ENCODE measurements at regions not wholly inside any gene's neighbourhood (a gene's known extent, or its start where the extent isn't known, plus 50 kb on each side); places are given as distances from the start of the nearest gene placed in this dataset.

DNA sequence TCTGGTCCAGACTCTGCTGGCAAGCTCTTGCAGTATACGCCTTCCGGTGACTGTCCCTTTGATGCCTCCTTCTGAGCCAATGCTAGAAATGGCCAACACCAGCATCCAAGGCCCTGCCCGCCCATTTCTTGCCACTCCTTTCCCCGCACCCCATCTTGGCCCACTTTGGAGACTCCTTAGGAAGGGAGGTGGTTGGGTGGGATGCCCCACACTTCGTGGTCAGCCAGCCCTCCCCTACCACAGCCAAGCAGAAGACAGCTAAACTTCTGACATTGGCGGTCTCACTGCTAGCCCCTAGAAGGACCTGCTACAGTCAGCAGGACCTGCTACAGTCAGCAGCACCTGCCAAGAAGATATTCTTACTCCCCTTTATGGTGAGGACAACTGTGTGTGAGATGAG is 73.5 kb upstream of the CLDN14 start:
- Histone ChIP-seq H3K27me3 (ENCODE audit: control insufficient read depth in 5 of 5, insufficient read depth in 4 of 5, low read length in 5 of 5) (peaks cover 0 to 15% (median 14%) of the 10 kb centered on the region in 5 donors), H3K36me3 (ENCODE audit: control insufficient read depth in 5 of 5, insufficient read depth in 5 of 5, low read length in 5 of 5) (no peaks in the 10 kb centered on the region), H3K4me1 (ENCODE audit: control insufficient read depth in 5 of 5, insufficient read depth in 5 of 5, low read length in 5 of 5) (peaks cover 0 to 12% (median 5%) of the 10 kb centered on the region in 5 donors), H3K4me3 (ENCODE audit: low read depth in 1 of 5, low read length in 5 of 5) (no peak overlapping the region), H3K27ac (ENCODE audit: low read depth, low read length) (no peak overlapping the region), H3K9me3 (ENCODE audit: control insufficient read depth in 5 of 5, low read length in 5 of 5) (peaks cover 0 to 3% (median 0%) of the 10 kb centered on the region in 5 donors), H3K9ac (ENCODE audit: low read length in 5 of 5) (no peak overlapping the region)

DNA sequence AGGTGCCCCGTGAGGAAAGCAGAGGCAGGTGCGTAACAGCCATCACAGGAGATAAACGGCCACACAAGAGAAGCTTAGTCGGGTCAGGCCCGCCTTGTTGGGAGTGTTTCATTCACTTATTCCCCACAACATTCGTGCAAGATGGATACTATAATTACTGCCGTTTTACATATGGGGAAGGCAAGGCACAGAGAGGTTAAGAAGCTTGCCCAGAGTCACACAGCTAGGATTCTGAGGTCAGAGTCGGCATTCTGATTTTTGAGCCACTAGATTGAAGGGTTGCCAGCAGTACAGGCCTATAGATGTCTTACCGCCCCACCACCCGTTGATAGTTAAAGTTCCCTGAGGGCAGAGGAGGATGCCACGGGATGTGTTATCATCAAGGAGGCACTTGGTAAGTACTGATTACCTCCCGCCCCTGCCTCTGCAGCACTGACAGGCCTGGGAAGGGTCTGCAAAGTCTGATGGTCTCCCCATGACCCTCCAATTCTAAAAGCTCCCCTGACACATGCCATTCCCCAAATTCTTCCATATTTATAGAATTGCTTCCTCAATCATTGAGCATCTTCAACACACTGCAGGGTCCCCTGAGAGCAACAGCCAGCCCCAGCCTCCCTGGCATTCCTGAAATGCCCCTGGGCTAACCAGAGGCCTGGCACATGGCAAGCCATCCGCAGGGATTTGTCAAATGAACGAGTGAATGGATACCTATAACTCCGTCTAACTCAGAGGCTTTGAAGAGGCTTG is 74.7 kb upstream of the CLDN14 start:
- Histone ChIP-seq H3K9me3 (ENCODE audit: control insufficient read depth in 5 of 5, low read length in 5 of 5) (peaks cover 0 to 3% (median 0%) of the 10 kb centered on the region in 5 donors), H3K27me3 (ENCODE audit: control insufficient read depth in 5 of 5, insufficient read depth in 4 of 5, low read length in 5 of 5) (peaks cover 0 to 15% (median 14%) of the 10 kb centered on the region in 5 donors), H3K4me3 (ENCODE audit: low read depth in 1 of 5, low read length in 5 of 5) (no peak overlapping the region), H3K4me1 (ENCODE audit: control insufficient read depth in 5 of 5, insufficient read depth in 5 of 5, low read length in 5 of 5) (peaks cover 0 to 12% (median 5%) of the 10 kb centered on the region in 5 donors), H3K27ac (ENCODE audit: low read depth, low read length) (no peak overlapping the region), H3K9ac (ENCODE audit: low read length in 5 of 5) (no peak overlapping the region), H3K36me3 (ENCODE audit: control insufficient read depth in 5 of 5, insufficient read depth in 5 of 5, low read length in 5 of 5) (no peaks in the 10 kb centered on the region)

DNA sequence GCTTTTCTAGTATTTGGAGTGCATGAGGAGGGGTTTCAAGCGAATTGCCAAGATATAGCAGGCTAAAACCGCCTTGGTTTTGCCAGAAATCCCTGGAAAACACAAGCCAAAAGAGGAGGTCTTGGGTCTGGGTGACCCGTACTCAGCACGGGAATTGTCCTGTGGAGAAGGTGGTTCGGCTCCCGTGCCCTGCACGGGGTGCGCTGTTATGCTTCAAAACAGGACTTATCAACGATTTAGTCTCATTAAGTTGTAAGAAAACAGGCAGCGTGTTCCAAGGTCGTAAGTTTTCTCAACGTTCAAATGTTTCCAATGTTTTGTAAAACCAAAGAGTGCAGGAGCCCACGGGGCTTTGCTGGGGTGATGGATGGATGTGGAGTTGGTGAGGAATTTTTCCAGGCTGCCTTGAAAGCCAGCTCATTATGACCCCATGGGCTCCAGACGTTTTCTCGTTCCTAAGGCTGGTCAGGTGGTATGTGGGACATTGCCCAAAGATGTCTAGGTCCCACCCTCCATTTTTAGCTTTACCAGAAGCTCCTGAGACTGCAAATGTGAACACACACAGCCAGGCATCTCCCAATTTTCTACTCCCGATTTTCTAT is 75.4 kb upstream of the CLDN14 start:
- Histone ChIP-seq H3K27me3 (ENCODE audit: control insufficient read depth in 5 of 5, insufficient read depth in 4 of 5, low read length in 5 of 5) (peaks cover 0 to 15% (median 14%) of the 10 kb centered on the region in 5 donors), H3K9me3 (ENCODE audit: control insufficient read depth in 5 of 5, low read length in 5 of 5) (peaks cover 0 to 3% (median 0%) of the 10 kb centered on the region in 5 donors), H3K4me1 (ENCODE audit: control insufficient read depth in 5 of 5, insufficient read depth in 5 of 5, low read length in 5 of 5) (peaks cover 0 to 12% (median 5%) of the 10 kb centered on the region in 5 donors), H3K4me3 (ENCODE audit: low read depth in 1 of 5, low read length in 5 of 5) (no peak overlapping the region), H3K27ac (ENCODE audit: low read depth, low read length) (no peak overlapping the region), H3K9ac (ENCODE audit: low read length in 5 of 5) (no peak overlapping the region), H3K36me3 (ENCODE audit: control insufficient read depth in 5 of 5, insufficient read depth in 5 of 5, low read length in 5 of 5) (no peaks in the 10 kb centered on the region)

DNA sequence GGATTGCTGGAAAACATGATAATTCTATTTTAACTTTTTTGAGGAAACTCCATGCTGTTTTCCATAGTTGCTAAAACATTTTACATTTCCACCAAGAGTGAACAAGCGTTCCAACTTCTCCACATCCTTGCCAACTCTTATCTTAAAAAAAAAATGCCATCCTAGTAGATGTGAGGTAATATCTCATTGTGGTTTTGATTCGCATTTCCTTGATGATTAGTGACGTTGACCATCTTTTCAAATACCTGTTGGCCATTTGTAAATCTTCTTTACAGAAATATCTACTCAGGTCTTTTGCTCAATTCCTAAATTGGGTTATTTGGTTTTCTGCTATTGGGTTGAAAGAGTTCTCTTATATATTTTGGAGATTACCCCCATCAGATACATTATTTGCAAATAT is 77.4 kb upstream of the CLDN14 start:
- Histone ChIP-seq H3K9me3 (ENCODE audit: control insufficient read depth in 5 of 5, low read length in 5 of 5) (peaks cover 0 to 3% (median 0%) of the 10 kb centered on the region in 5 donors), H3K9ac (ENCODE audit: low read length in 5 of 5) (no peak overlapping the region), H3K36me3 (ENCODE audit: control insufficient read depth in 5 of 5, insufficient read depth in 5 of 5, low read length in 5 of 5) (no peaks in the 10 kb centered on the region), H3K27ac (ENCODE audit: low read depth, low read length) (no peak overlapping the region), H3K4me1 (ENCODE audit: control insufficient read depth in 5 of 5, insufficient read depth in 5 of 5, low read length in 5 of 5) (no peaks in the 10 kb centered on the region), H3K4me3 (ENCODE audit: low read depth in 1 of 5, low read length in 5 of 5) (no peak overlapping the region), H3K27me3 (ENCODE audit: control insufficient read depth in 5 of 5, insufficient read depth in 4 of 5, low read length in 5 of 5) (peaks cover 0 to 15% (median 12%) of the 10 kb centered on the region in 5 donors)

DNA sequence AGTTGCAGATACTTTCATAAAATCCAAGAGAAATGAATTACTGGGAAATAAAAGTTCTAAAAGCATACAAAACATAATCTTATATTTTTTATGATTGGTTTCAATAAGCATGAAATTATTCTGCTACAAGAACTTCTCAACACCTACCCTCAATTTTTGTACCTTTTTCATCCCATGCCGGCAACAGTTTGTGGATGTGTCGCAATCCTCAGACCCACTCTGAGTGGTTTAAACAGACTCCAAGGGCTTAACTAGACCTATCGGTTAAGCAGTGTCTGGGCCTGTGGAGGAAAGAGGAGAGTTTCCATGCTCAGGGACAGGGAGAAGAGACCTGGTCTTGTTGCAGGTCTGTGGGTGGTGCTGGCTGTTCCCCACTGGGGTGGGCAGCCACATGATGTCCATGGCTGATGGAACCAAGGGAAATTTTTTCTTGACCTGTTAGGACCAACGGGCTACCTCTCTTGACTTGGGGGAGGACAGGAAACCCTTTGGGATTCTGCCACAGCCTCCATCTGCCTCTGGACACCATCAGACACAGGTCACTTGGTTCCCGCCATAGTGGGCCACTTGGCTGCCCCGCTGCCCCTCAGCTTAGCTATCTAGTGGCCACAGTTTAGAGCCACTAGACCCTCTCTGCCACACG is 81.1 kb upstream of the CLDN14 start:
- H3K27me3 ChIP-seq (ENCODE audit: control insufficient read depth in 5 of 5, insufficient read depth in 4 of 5, low read length in 5 of 5) = peaks cover 0 to 20% (median 9%) of the 10 kb centered on the region in 5 donors
- peaks cover 3 to 9% (median 5%) of the 10 kb centered on the region in 5 donors for H3K9me3 ChIP-seq (ENCODE audit: control insufficient read depth in 5 of 5, low read length in 5 of 5)
- no peak overlapping the region for H3K4me3 ChIP-seq (ENCODE audit: low read depth in 1 of 5, low read length in 5 of 5)
- H3K27ac ChIP-seq (ENCODE audit: low read depth, low read length) = no peak overlapping the region
- H3K9ac ChIP-seq (ENCODE audit: low read length in 5 of 5) = no peak overlapping the region
- no peaks in the 10 kb centered on the region for H3K36me3 ChIP-seq (ENCODE audit: control insufficient read depth in 5 of 5, insufficient read depth in 5 of 5, low read length in 5 of 5)
- H3K4me1 ChIP-seq (ENCODE audit: control insufficient read depth in 5 of 5, insufficient read depth in 5 of 5, low read length in 5 of 5) = no peaks in the 10 kb centered on the region

DNA sequence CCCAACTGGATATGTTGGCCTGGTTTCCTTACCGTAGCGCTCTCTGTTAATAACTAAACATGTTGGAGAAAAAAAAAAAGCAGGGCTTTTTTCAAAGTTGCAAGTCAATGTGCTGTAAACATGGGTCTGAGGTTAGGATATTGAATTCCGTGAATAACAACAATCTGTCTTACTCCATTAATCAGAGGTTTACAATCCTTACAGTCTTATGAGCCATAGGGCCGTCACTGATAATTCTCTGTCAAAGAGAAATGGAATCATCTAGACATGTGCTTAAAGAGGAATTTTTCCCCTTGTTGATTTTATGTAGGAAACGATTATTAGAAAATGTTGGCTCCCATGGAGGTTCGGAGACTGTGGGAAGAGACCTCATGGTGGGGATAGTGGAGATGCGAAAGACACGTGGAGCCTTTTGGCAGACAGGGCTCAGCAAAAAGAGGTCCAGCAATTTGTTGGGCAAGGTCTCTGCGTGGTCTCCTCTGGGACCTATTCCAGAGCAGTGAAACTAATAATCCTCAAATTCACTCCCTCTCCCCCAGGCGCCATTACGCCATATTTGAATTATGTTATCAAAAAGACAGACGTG is 83.5 kb upstream of the CLDN14 start:
- H3K27me3 ChIP-seq (ENCODE audit: control insufficient read depth in 5 of 5, insufficient read depth in 4 of 5, low read length in 5 of 5) = peaks cover 0 to 21% (median 7%) of the 10 kb centered on the region in 5 donors
- no peak overlapping the region for H3K27ac ChIP-seq (ENCODE audit: low read depth, low read length)
- no peaks in the 10 kb centered on the region for H3K4me1 ChIP-seq (ENCODE audit: control insufficient read depth in 5 of 5, insufficient read depth in 5 of 5, low read length in 5 of 5)
- peaks cover 0 to 9% (median 5%) of the 10 kb centered on the region in 5 donors for H3K9me3 ChIP-seq (ENCODE audit: control insufficient read depth in 5 of 5, low read length in 5 of 5)
- H3K36me3 ChIP-seq (ENCODE audit: control insufficient read depth in 5 of 5, insufficient read depth in 5 of 5, low read length in 5 of 5) = no peaks in the 10 kb centered on the region
- H3K4me3 ChIP-seq (ENCODE audit: low read depth in 1 of 5, low read length in 5 of 5) = no peak overlapping the region
- no peak overlapping the region for H3K9ac ChIP-seq (ENCODE audit: low read length in 5 of 5)

DNA sequence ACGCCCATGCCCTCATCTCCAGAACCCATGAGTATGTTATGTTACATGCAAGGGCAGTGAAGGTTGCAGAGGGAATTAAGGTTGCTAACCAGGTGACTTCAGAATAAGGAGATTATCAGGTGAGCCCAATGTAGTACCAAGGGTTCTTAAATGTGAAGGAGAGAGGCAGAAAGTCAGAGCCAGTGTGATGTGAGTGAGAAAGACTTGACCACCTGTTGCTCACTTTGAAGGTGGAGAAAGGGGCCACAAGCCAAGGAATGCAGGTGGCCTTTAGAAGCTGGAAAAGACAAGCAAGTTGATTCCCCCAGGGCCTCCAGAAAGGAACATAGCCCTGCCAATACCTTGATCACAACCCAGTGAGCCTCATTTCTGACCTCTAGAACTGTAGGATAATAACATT is 84.7 kb upstream of the CLDN14 start:
- Histone ChIP-seq H3K4me1 (ENCODE audit: control insufficient read depth in 5 of 5, insufficient read depth in 5 of 5, low read length in 5 of 5) (no peaks in the 10 kb centered on the region), H3K9ac (ENCODE audit: low read length in 5 of 5) (no peak overlapping the region), H3K9me3 (ENCODE audit: control insufficient read depth in 5 of 5, low read length in 5 of 5) (peaks cover 0 to 9% (median 5%) of the 10 kb centered on the region in 5 donors), H3K27ac (ENCODE audit: low read depth, low read length) (no peak overlapping the region), H3K27me3 (ENCODE audit: control insufficient read depth in 5 of 5, insufficient read depth in 4 of 5, low read length in 5 of 5) (peaks cover 0 to 21% (median 7%) of the 10 kb centered on the region in 5 donors), H3K4me3 (ENCODE audit: low read depth in 1 of 5, low read length in 5 of 5) (no peak overlapping the region), H3K36me3 (ENCODE audit: control insufficient read depth in 5 of 5, insufficient read depth in 5 of 5, low read length in 5 of 5) (no peaks in the 10 kb centered on the region)

DNA sequence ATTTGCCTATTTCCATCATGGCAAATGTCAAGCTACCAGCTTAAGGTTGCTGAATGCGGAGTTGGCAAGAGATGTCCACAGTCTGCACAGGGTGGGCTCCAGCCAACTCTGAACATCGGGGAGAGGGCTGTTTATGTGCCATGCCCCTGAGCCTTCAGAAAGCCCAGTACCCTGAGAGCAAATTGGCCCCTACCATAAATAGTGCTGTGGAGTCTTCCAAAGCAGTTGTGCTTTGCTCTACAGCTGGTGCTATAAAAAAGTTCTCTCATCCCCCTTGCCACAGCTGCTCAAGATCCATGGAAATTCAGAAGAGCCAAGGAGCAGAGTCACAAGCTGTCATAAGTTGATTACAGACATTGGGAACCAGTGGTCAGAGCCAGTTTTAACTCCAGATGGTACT is 85.6 kb upstream of the CLDN14 start:
- H3K27ac ChIP-seq (ENCODE audit: low read depth, low read length) = no peak overlapping the region
- peaks cover 0 to 9% (median 5%) of the 10 kb centered on the region in 5 donors for H3K9me3 ChIP-seq (ENCODE audit: control insufficient read depth in 5 of 5, low read length in 5 of 5)
- no peak overlapping the region for H3K4me3 ChIP-seq (ENCODE audit: low read depth in 1 of 5, low read length in 5 of 5)
- no peak overlapping the region for H3K9ac ChIP-seq (ENCODE audit: low read length in 5 of 5)
- H3K36me3 ChIP-seq (ENCODE audit: control insufficient read depth in 5 of 5, insufficient read depth in 5 of 5, low read length in 5 of 5) = no peaks in the 10 kb centered on the region
- no peaks in the 10 kb centered on the region for H3K4me1 ChIP-seq (ENCODE audit: control insufficient read depth in 5 of 5, insufficient read depth in 5 of 5, low read length in 5 of 5)
- H3K27me3 ChIP-seq (ENCODE audit: control insufficient read depth in 5 of 5, insufficient read depth in 4 of 5, low read length in 5 of 5) = peaks cover 0 to 21% (median 7%) of the 10 kb centered on the region in 5 donors

DNA sequence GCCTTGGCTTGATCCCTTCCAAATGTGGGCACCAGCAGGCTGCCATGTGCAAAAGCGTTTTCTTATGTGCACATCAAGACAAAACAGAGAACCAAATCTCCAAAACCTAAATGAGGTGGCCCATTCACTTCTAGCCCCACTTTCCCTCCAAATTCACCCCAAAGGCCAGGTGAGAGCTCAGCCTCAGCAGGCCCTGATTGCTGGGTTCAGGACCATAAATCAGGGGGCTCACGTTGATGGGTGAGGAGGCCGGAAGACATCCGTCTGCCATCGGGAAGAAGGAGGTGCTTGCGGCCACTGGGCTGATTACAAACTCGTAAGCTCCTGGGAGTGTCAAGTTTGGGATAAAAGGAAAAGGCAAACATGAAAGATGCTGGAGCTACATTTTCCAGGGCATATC is 86.7 kb upstream of the CLDN14 start:
- no peak overlapping the region for H3K27ac ChIP-seq (ENCODE audit: low read depth, low read length)
- H3K9ac ChIP-seq (ENCODE audit: low read length in 5 of 5) = no peak overlapping the region
- H3K36me3 ChIP-seq (ENCODE audit: control insufficient read depth in 5 of 5, insufficient read depth in 5 of 5, low read length in 5 of 5) = no peaks in the 10 kb centered on the region
- H3K4me3 ChIP-seq (ENCODE audit: low read depth in 1 of 5, low read length in 5 of 5) = no peak overlapping the region
- H3K27me3 ChIP-seq (ENCODE audit: control insufficient read depth in 5 of 5, insufficient read depth in 4 of 5, low read length in 5 of 5) = peaks cover 0 to 21% (median 8%) of the 10 kb centered on the region in 5 donors
- no peaks in the 10 kb centered on the region for H3K4me1 ChIP-seq (ENCODE audit: control insufficient read depth in 5 of 5, insufficient read depth in 5 of 5, low read length in 5 of 5)
- H3K9me3 ChIP-seq (ENCODE audit: control insufficient read depth in 5 of 5, low read length in 5 of 5) = peaks cover 0 to 9% (median 5%) of the 10 kb centered on the region in 5 donors

Data from subcutaneous abdominal adipose tissue (tissue), 5 donors.